ENCODE measurements at regions not wholly inside any gene's neighbourhood (a gene's known extent, or its start where the extent isn't known, plus 50 kb on each side); places are given as distances from the start of the nearest gene placed in this dataset.
A peak's percentile ranks its signal among the peaks of the same experiment; 100 is the strongest.

DNA sequence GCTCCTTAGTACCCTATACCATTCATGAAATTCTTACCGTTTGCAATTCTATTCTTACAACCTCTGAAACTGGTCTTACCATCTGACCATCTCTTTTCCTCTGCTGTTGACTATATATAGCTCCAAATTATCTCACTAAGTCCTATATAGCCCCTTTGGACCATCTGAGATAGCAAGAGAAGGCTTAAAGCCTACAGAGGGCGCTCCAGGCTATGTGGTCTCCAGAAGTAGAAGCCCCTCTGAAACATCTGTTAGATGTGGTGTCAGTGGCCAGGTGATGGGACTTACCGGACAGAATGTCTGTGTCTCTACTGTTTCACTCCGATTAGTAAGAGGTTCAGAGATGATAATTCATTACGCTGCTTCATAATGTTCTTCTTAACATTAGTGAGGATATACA, 140.7 kb upstream of the BMP2 start:
- DNase-seq (ENCODE audit: low spot score in 2 of 2): no peak
- FAIRE-seq: no peak

- FAIRE-seq (no peak), DNase-seq (ENCODE audit: low spot score in 2 of 2) (no peak)
These were observed 143.5 kb upstream of the BMP2 start for GRCh38 chr20:6623989-6624388.

GRCh38 chr20:6622041-6622440, 145.4 kb upstream of the BMP2 start:
- no peak for FAIRE-seq
- no peak for DNase-seq (ENCODE audit: low spot score in 2 of 2)

DNA sequence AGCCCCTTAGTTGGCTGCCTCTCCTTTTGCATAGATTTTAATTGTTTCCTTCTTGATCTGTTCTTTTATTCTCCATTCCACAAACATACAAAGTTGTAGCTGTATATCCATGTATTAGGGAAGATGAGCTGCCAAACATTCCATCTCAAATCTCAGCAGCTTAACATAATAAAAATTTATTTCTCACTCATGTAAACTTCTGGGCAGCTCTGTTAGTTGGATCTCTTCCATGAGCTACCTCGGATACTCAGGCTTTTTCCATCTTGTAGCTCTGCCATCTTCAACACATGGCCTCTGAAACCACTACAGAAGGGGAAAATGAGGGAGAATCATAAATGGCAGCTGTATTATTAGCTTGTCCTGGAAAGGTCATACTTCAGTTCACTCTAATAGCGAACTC, 149.4 kb upstream of the BMP2 start:
- no peak for DNase-seq (ENCODE audit: low spot score in 2 of 2)
- no peak for FAIRE-seq

DNA sequence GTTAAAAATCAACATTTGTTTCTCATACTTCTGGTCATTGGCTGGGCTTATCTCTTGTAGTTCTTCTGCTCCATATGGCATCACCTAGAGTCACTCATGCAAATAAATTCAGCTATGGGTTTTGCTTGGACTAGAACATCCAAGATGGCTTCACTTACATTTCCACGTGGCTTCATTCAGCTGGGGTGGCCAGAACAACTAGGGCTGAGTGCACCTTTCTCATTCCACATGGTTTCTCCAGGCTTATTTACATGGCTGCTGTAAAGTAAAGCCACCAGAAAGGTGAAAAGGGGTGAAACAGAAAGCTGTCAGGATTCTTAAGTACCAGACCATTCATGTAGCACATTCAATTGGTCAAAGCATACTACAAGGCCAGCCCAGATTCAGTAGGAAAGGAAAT, 151.1 kb upstream of the BMP2 start:
- no peak for FAIRE-seq
- DNase-seq (ENCODE audit: low spot score in 2 of 2): no peak

DNA sequence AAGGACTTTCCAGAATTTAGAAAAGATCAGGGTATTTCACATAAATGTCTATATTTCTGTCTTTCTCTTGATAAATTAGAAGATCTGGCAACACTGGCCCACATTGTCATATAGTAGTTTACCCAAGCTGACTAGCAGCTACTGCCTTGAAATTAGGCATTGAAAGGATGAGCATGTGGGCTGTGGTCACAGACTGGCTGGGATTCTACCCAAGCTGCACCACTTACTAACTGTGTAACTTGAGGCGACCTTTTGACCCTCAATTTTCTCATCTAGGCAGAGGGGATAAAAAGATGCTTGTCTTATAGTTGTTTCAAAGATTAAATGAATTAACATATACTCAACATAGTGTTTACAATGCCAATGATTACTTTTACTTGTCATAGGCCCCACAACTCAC, 152.7 kb upstream of the BMP2 start:
- no peak for FAIRE-seq
- no peak for DNase-seq (ENCODE audit: low spot score in 2 of 2)

DNA sequence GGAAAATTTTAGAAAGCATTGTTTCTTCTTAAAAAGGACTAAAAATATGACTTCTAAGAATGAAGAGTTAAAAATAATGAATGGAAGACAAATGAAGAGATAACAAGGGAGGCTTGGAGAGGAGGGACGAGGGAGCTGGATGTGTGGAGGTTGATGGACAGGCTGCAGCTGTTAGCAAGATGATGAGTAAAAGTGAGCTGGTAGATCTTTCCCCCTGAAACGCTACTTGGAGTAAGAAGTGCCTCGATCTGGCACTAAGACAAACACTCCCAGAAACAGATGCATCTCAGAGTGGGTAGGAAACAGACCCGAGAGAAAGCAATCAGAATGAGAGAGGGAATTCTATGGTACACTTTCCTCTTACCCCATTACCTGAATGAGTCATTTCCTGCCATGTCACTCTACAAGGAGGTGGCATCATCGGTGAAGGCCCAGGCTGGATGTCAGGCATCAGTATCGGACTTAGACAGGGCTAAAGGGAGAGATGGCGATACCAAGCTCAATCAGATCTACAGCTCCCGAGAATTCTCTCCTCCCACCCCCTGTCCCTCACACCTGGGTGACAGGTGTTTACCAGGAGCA, 154.1 kb upstream of the BMP2 start:
- DNase-seq (ENCODE audit: low spot score in 2 of 2) (no peak), FAIRE-seq (no peak)

DNA sequence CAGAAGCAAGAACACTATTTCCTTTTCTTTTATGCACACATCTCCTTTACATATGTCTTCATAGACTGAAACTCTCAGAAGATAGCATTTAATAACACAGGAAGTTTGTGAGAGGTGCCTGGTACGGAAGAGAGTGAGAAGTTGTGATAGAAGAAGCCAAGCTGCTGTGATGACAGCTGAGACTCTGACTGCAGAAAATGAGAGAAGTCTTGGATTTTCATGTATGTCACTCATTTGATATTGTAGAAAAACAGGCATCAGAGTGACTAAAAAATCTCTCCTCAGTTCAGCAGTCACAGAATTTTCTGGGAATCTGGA, 154.9 kb upstream of the BMP2 start:
- no peak for FAIRE-seq

GRCh38 chr20:6611911-6612605, 155.4 kb upstream of the BMP2 start:
- FAIRE-seq: no peak
- DNase-seq (ENCODE audit: low spot score in 2 of 2): no peak

More for the DNA sequence above, 154.9 kb upstream of the BMP2 start:
- DNase-seq (ENCODE audit: low spot score in 2 of 2): no peak

GRCh38 chr20:6606651-6607050, 160.8 kb upstream of the BMP2 start:
- no peak for DNase-seq (ENCODE audit: low spot score in 2 of 2)
- FAIRE-seq: no peak

DNA sequence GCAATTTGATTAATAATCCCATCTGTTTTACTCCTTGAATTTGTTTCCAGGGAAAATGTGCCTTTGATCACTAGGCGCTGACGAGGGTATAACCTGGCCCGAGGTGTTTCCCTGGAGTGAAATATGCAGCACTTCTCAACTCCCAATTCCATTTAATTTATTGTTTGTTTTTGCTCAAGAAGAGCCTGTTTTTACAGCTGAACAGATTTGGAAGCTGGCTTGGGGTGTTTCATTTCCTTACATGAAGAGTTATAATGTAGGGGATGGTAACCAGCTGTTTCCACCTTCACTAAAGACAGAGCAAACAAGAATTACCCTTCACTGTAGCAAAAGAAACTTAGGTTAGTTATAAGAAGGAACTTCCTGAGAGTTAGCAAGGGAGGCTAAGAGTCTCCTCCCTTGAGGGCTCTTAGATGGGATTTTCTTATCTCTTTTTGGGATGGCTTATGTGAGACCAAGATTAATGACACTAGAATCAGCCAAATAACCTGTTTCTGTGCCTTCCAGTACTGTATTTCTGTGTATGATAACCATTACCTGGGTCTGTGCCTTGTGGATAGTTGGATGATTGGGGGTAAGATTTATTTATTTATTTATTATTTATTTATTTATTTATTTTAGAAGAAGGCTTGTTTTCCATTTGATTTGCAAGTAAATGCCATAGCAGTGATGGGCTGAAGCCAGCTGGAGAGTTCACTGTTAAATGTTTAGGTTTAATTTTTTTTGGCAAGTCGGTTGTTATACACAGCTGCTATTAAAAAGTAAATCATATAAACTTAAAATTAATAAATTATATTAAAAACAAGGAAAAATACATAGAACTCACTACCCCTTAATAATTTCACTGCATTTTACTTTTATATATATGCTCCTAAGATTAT, 162.2 kb upstream of the BMP2 start:
- FAIRE-seq (no peak), DNase-seq (ENCODE audit: low spot score in 2 of 2) (no peak)

GRCh38 chr20:6604179-6604578, 163.3 kb upstream of the BMP2 start:
- FAIRE-seq: no peak

DNA sequence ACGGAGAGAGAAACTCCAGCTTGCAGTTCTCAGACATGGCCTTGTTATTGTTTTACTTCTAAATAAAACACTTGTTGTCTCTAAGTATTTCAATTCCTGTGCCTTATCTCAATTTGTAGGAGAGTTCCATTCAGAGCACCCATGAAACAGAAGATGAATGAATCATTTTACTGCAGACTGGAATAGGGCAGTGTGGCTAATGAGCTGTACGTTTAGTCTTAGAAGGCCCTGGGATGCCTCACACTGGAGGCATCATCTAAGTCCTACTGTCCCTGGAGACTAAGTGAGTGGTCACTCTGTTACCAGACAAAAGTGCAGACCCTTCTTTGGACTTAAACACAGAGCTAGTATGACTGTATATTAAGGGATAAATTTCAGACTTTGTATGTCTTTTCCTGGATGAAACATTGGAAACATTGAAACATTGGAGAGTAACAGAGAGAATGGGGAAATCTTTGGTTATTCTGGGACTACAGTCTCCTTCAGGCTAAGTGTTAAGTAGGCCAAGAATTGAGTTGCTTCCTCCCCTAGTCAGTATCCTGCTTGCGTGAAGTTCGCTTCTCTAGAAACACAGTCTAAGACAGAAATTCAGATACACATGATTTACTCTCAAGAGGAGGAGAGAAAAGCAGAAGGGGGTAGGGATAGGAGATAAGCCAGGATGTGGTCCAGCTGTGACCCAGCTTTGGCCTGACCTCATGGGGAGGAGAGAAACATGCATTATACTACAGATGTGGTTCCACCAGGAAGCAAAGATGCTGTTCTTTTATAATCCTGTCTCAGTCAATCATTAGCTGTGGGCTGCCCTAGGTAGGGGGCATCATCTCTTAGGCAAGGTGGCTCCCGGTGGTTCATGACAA, 167.4 kb upstream of the BMP2 start:
- FAIRE-seq (no peak), DNase-seq (ENCODE audit: low spot score in 2 of 2) (no peak)

More at GRCh38 chr20:6604179-6604578, 163.3 kb upstream of the BMP2 start:
- DNase-seq (ENCODE audit: low spot score in 2 of 2): no peak

DNA sequence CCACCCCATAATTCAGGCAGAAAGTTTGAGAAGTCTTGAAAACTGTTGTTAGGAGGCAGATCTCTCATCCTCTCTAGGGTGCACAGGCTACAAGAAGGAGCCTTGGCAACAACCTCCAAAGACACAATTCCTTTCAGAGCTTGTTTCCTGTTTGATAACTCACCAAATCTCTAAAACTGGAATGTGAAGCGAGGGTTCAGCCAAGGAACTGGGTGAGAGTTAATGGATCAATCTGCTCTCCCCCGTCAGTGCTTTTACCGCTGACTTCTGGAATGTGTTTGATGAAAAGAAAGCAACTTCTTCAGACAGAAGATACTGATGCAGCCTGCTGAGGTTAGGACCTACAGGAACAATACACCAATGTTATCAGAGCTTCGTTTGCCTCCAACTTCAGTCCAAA, 171.8 kb upstream of the BMP2 start:
- DNase-seq (ENCODE audit: low spot score in 2 of 2) (no peak), FAIRE-seq (no peak)

- DNase-seq (ENCODE audit: low spot score in 2 of 2): no peak
- FAIRE-seq: no peak
These were observed 176.4 kb upstream of the BMP2 start for GRCh38 chr20:6590891-6591637.

- no peak for FAIRE-seq
- no peak for DNase-seq (ENCODE audit: low spot score in 2 of 2)
These were observed 179.2 kb upstream of the BMP2 start for GRCh38 chr20:6588296-6588695.

DNA sequence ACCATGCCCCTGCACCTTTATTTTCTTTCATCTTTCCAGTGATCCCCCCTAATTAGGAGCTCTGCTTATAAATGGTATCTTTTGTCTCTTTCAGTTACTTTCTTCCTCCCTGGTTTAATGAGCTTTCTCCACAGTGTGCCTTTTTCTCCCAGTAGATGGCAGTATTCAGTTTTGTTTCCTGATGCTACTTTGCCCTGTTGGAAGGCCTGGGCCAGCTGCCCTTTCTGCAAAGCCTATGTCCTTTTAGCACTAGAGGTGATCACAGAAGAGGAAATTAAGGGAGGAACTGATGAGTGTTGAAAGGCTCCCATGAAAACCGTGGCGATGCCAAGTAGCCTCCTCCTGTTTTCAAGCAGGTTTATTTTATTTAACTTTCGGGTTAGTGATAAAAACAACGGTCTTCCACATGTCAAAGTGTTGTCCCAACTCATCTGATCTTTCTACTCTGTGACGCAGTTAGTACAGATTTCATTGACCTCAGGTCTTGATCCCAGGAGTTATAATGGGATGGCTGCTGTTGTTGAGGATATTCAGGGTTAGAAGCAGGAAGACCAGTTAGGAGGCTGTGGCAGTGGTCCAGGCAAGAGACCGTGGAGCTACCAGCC, 184.2 kb upstream of the BMP2 start:
- no peak for FAIRE-seq

DNA sequence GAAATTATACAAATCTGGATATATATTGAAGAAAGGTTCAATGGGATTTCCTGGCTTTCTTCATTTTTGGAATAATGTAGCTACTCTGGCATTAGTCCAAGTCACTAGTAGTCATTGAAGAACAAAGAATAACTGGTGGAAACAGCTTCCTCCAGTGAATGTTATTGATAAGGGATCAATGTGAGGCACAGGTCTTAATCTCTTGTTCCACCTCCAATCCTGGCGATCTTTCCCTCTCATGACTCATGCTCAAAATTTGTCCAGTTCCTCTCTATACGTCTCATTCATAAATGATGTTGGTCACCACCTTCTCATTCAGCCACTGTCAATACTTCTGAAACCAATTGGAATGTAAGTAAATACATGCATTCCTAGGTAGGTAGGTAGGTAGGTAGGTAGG, 185.0 kb upstream of the BMP2 start:
- FAIRE-seq (no peak), DNase-seq (ENCODE audit: low spot score in 2 of 2) (no peak)

More for the DNA sequence above, 184.2 kb upstream of the BMP2 start:
- DNase-seq (ENCODE audit: low spot score in 2 of 2): peak; percentile 2 to 12

DNA sequence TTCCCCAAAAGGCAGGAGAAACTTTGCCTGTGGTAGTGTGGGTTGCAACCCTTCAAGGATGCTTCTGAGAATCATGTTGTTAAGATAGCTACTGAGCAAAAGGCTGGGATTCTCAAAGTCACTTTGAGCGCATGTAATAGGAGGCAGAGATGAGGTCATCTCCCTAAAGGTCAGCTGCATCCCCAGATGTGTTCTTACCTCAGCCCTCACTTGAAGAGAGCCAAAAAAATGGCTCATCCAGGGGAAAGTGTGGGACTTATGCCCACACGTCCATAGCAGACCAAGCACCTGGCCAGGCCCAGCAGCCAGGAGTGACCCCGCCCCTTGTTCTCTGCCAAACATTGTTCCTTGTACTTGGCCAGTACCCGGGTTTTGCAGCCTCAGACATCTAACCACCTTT, 187.0 kb upstream of the BMP2 start:
- DNase-seq (ENCODE audit: low spot score in 2 of 2) (no peak), FAIRE-seq (no peak)

GRCh38 chr20:6579824-6580223, 187.7 kb upstream of the BMP2 start:
- DNase-seq (ENCODE audit: low spot score in 2 of 2) (no peak), FAIRE-seq (no peak)
